GM19239 (cell line): ENCODE measurements at regions not wholly inside any gene's neighbourhood (a gene's known extent, or its start where the extent isn't known, plus 50 kb on each side); places are given as distances from the start of the nearest gene placed in this dataset.
A peak's percentile ranks its signal among the peaks of the same experiment; 100 is the strongest.
"Not testable (repeated sequence)": the region's sequence is repeated elsewhere in the genome, so short reads cannot be mapped to it uniquely, and the experiment has no call there.

Experiments used
- DNase-seq: peaks from one replicate; pipeline ENCODE4 v3.0.0; 2011; ENCODE audit warnings: low spot score; ENCODE audit not compliant: insufficient read length
- FAIRE-seq: peaks from 2 replicates; lab custom pipeline; 2011; peaks lifted over from hg19 to GRCh38; lab: Jason Lieb, UNC

DNA sequence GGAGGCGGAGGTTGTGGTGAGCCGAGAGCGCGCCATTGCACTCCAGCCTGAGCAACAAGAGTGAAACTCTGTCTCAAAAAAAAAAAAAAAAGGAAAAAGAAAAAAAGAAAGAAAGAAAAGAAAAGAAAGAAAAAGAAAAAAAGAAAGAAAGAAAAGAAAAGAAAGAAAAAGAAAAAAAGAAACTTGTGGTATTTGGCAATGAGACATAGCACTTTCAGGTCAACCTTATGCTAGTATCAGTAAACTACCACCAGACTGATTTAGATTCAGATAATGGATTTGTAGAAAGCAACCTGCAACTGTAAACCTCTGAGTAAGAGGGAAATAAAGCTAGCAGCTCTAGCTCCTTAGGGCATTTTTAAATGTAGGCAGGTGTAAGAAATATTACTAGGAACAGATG lies 144.0 kb upstream of the ZNF608 start:
- not testable (repeated sequence) for FAIRE-seq

DNA sequence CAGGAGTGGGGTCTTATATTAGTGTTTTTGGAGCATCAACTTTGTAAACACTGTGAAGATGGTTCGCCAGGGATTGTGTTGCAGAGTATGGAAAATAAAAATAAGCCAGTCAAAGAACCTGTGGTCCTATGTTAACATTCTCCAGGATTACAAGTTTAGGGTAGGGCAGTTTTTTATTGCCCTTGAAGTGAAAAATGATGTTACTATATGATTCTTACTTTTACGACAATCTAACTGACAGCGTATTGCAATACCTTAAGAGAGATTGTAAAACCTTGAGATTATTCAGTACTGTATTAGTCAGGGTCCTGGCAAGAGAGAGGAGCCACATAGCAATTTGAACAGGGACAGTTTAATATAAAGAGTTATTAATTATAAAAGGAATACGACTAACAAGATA lies 144.7 kb upstream of the ZNF608 start:
- no peak for FAIRE-seq

More for the DNA sequence above, 144.0 kb upstream of the ZNF608 start:
- DNase-seq: not testable (repeated sequence)

DNA sequence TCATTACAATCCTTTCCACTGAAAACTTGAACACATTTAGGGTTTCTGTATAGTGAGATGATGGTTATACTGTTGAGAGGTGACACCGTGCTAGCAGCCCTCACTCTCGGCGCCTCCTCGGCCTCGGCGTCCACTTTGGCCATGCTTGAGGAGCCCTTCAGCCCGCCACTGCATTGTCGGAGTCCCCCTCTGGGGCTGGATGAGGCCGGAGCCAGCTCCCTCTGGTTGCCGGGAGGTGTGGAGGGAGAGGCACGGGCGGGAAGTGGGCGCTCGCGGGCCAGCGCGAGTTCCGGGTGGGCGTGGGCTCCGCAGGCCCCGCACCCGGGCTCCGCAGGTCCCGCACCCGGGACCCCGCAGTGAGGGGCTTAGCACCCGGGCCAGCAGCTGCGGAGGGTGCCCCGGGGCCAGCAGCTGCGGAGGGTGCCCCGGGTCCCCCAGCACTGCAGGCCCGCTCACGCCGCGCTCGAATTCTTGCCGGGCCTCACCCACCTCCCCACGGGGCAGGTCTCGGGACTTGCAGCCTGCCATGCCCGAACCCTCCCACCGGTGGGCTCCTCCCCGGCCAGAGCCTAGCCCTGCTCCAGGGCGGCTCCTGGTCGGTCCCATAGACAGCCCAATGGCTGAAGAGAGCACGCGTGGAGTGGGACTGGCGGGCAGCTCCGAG lies 145.9 kb upstream of the ZNF608 start:
- DNase-seq (no peak), FAIRE-seq (no peak)

More for the DNA sequence above, 144.7 kb upstream of the ZNF608 start:
- DNase-seq: no peak

DNA sequence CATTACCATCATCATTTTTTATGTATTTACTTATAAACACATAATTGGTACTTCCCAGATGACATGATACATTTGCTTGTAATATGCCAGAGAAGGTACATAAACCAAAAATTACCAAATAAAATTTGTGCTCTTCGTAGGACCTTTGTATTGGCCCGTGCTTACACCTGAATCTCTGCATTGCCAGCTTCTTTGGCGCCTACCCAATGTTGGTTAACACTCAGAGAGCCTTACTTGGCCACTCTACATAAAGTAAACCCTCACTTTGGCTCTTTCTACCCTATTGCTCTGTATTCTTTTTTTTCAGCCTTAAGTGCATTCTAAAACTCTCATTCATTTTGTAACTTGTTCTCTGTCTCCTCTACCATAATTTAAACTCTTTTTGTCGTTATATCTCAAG lies 148.1 kb upstream of the ZNF608 start:
- no peak for DNase-seq
- no peak for FAIRE-seq

DNA sequence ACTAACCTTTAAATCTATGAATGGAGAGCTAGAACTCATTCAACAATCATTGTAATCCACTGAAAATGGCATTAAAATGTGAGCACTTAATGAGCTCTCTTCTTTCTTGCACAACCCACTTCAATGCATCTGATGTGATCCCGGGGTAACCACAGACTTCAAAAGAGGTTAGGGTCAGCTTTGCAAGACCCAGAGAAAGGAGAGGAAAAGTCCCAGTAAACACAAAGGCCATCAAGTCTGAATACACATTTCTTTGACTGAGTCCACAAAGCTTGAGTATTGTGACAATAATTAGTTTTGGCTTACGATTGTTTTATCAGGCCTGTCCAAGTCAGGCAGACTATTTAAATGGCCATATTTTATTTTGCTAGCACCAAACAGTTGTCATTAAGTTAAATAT lies 148.8 kb upstream of the ZNF608 start:
- no peak for FAIRE-seq
- no peak for DNase-seq

DNA sequence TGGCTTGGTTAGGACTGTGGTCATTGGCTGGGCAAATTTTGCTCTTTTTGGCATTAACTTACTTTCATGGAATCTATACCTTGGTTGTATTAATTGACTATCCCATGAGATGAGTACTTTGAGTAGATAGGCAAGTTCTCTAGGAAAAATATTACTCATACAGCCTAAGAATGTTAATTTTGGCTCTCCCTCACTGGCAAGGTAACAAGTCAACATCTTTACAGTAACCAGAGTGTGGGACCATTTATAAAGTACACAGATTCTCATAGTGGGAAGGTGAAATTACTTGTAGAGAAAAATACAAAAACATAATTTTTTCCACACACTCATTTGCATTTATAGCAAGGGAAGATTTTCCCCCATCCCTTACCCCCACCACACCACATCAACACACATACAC lies 154.6 kb upstream of the ZNF608 start:
- FAIRE-seq: no peak

DNA sequence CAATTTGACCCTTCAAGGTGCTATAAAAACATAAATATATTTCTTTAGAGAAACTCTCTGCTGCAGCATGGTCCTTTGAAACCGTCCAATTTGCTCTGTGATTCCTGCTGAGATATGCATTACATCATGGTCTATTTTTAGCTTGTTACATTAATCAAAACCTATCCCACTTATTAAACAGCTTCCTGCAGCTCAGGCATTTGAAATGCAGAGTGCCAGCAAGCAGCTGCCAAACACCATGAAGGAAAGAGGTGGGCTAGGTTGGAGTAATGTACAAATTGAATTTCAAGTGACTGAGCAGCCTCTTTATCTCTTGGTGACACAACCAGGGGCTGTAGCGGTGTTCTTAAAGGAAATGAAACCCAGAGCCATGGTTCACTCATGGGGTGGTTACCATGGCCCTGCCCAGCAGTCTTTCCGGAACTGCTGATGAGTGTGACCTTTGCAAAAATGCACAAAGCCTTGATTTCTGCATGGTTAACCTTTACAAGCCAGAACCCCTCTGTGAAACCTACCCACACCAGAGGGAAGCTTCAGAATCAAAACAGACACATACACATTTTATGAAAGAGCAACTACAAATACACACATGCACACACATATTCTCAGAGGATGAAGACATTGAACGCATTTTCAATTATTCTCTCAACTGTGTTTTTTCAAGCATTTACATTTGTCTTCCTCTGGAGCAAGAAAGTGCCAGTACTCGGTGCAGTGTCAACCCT lies 155.8 kb upstream of the ZNF608 start:
- DNase-seq (peak; percentile 50), FAIRE-seq (peak; percentile 99)

More for the DNA sequence above, 154.6 kb upstream of the ZNF608 start:
- no peak for DNase-seq

DNA sequence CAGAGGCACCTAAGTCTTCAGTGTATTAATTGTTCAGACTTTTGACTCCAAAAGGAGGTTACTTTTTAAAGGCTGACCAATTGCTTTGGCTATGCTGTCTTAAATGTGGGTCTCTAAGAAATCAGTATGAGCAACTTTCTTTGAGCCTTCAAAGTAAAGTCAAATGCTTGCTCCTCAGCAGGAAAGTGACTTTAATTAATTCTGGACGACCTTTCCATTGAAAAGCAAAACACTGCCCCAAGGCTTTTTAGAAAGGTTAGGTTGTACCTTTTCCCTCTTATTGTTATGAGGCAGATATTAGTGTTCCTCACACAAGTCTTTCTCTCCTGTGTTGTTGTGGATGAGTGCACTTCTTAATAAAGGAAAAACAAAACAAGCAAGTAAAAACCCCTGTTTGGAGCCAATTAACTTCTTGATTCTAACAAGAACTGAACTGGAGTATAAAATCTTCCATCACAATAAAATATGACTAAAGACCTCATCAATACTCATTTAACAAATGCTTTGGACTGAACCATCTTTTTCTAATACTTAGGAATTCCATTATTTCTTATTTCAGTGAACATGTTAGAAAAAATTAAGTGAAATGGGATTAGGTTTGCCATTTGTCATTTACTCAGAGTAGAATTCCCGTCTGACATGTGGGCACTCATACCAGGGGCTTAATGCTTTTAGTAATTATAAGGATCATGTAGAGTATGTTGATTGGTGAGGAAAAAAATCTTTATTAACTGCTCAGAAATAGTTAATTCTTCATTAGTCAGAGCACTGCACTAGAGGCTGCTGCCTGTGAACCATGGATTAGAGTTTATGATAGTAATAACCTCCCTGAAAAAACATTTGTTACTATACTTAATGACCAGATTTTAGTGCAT lies 159.1 kb upstream of the ZNF608 start:
- no peak for FAIRE-seq

DNA sequence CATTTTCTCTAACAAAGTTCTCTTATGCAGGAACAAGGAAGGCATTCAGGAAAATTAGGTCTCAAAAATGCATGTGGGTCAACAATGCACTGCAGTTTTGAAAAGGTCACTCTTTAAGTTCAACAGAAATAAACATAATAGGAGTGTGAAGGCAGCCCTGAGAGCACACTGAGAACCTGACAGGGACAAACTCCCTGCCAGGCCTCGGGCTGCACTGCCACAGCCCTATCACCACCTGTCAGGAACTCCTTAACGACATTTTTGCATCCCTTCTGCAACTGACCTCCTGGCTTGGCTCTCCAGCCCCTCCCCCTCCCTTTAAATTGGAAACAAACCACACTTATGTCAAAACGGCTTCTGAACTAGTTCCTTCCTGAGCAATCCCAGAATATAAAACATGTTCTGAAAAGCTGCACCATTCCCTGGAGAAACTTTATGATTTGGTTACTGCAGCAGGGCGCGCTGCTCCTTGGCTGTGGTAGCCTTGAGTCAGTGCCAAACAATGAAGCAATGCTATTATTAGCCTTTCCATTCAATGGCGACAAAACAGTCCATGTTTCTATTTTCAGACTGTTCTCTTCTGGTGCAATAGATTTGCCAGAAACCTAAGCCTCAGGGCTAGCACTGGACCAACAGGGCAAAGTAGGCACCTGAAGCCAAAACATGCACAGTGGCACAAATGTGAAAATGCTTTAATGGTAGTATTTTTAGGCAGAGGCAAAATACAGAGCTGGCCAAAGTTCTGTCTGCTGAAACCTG lies 160.1 kb upstream of the ZNF608 start:
- FAIRE-seq: no peak
- DNase-seq: no peak

More for the DNA sequence above, 159.1 kb upstream of the ZNF608 start:
- no peak for DNase-seq

DNA sequence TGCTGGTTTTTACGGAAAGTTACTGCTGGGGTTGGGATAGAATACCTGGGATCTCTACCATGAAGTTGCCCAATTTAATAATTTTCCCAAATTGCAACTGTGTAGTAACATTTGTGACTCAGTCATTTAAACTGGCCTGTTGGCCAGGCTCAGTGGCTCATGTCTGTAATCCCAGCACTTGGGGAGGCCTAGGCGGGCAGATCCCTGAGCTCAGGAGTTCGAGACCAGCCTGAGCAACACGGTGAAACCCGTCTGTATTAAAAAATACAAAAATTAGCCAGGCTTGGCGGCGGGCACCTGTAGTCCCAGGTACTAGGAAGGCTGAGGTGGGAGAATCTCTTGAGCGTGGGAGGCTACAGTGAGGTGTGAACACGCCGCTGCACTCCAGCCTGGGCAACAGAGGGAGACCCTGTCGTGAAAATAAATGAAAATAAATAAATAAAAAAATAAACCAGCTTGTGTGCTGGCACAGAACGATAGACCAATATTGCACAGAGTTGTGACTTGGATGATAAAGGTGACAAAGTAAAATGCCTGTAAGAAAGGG lies 160.7 kb upstream of the ZNF608 start:
- DNase-seq (no peak), FAIRE-seq (no peak)

DNA sequence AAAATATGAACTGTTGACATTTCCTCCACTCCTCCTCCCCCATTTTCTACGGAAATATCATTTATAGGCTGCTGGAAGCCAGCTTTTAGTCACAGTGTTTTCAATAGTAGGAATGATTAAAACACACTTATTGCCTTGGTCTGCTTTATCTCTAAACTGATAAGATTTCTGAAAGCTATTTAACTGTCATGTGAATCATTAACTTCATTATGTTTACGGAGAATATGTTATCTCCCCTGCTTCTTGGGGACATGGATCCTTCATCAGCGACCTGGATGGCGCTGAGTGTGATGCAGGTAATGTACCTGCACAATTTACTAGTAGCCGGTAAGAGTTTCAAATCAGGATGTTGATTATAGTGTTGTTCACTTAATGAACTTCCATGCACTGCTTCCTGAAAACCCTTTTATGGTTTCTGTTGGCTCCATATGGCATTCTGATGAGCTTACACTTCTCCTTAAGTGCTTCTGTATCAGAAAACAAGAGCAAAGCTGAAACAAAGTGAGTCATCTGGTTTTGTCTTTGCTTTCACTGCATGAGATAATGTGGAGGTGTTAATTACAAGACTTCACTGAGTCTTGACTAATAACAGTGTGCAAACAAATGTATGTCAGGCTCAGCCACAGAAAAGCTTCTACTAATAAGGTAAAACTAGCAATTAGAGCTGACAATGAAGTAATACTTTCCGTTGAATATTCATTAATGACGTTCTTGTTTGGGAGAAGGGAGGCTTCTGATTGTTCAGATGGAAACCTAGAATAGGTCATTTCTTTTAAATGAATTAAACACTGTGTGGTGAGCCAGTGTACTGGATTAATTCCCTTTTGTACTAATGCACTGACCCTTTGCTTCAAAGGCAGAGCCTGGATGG lies 162.4 kb upstream of the ZNF608 start:
- peak; percentile 89 for FAIRE-seq
- DNase-seq: no peak

DNA sequence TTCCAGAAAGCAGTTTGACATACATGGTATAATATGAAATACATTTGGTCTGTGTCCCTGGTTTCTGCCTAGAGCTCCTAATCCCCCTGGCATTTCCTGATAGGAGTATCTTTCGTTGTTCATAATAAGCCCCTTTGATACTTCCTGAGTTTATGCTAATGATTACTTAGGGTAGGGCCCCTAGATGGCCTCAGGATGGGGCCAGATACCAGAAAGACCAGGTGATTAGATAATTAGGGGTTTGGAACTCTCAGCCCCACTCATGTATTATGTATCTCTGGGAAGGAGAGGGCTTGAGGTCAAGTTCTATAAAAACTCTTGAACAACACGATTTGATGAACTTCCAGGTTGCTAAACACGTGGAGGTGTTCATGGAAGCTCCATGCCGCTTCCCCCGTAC lies 163.3 kb upstream of the ZNF608 start:
- FAIRE-seq (no peak), DNase-seq (no peak)

DNA sequence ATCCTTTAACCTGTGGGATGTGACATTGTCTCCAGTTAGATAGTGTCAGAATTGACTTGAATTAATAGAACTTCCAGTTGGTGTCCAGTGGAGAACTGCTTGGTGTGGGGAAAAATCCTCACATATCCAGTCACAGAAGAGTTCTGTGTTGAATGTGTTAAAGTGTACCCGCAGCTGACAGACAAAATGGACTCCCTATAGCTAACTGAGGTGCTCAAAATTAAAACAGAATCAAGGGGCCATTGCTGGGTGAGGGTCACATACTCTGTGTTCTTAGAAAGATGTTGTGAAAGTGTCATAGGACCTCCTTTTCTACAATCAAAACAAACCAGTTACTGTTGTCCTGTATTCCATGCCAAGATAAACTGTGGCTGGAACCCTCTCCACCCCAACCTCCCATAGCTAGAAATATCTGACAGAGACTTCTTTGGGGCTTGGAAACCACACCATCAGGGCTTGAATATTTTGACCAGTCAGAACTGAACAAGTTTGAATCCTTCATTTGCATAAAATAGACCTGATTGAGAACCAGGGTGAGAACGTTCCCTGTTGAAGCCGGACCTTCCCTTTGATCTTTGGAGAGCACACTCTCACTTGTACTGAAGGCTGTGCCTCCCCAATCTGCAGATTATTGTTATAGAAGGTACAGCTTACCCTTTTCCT lies 164.0 kb upstream of the ZNF608 start:
- DNase-seq: no peak
- FAIRE-seq: peak; percentile 60

DNA sequence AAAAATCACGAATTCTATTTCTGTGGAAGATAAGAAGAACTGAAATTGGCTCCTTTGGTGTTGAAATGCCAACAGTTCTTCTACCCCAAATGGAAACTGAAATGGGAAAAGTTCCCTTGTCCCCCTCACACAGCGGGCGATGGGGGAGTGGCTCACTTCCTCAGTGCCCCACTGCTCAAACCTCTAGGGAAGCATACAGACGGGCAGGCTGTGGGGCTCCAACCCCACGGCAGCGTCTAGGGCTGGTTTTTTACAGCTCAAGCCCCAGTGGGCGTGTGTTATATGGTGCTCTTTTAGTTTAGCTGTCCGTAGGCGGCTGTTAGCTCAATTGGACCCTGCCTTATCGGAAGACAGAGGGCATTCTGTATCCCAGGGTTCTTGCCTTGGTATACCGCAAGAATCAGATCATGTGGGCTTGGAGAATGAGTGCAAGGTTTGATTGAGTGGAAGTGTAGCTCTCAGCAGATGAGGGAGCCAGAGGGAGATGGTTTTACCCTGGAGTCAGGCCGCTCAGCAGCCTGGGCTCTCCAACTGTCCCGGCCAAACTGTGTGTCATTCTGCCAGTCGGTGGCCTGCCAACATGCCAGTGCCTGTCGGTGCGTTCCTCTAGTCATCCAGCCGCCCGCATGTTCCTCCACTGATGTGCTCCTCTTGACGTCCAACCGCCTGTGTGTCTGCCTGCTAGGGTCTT lies 166.3 kb upstream of the ZNF608 start:
- no peak for FAIRE-seq
- no peak for DNase-seq

DNA sequence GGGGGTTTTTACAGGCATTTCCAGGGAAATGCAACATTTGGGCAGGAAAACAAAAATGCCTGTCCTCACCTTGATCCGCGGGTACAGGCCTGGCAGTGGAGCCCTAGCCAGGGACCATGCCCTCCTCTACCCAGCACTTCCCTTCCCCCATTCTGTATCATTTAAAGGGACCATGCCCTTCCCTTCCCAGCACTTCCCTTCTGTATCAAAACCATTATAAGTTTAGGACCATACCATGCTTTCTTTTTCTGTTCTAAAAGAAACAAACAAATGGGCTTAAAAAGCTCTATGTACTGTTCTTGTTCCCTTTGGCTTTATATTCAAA lies 166.9 kb upstream of the ZNF608 start:
- FAIRE-seq (no peak), DNase-seq (no peak)

DNA sequence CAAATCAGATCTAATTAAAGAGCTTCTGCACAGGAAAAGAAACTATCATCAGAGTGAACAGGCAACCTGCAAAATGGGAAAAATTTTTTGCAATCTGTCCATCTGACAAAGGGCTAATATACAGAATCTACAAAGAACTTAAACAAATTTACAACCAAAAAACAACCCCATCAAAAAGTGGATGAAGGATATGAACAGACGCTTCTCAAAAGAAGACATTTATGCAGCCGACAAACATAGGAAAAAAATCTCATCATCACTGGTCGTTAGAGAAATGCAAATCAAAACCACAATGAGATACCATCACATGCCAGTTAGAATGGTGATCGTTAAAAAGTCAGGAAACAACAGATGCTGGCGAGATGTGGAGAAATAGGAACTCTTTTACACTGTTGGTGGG lies 169.9 kb upstream of the ZNF608 start:
- not testable (repeated sequence) for DNase-seq, FAIRE-seq

DNA sequence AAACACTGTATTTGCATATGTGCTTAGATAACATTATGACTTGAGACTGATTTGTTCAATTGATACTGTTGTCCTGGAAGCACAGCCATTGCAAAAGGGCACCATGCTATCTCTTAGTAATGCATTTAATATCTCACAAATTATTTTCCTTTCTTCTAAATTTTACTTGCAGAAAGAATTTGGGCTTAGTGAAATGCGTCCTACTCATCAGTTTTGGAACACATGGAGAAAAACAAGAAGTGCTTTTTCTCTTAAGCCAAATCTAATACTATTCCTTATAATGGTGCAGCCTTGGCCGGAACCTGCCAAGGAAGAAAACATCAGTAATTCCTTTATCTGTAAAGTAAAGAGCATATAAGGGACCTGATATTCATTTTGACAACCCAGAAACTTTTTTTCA lies 172.2 kb upstream of the ZNF608 start:
- no peak for DNase-seq

DNA sequence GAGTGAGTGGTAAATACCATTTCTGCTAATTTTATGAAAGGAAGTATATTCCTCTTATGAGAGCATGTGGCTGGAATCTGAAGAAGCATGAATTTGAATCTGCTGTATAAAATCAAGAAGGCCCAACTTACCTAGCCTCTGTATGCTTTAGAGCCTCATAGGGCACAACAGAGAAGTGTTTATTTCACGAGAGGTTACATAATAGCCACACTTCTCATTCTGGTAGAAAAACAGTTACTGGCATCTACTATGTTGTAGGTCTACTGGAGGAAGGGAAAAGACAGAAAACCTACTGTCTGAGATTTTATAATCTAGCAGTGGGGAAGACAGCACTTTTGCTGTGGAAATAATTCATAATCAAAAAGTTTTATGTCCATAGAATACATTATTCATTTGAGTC lies 172.6 kb upstream of the ZNF608 start:
- FAIRE-seq (no peak), DNase-seq (no peak)

More for the DNA sequence above, 172.2 kb upstream of the ZNF608 start:
- no peak for FAIRE-seq
